HCT116 (cell line): ENCODE measurements at regions not wholly inside any gene's neighbourhood (a gene's known extent, or its start where the extent isn't known, plus 50 kb on each side); places are given as distances from the start of the nearest gene placed in this dataset.
"Not testable (repeated sequence)": the region's sequence is repeated elsewhere in the genome, so short reads cannot be mapped to it uniquely, and the experiment has no call there.

Source experiments
- ATAC-seq: fragments of 200-7000 bp; cut with Tn5 transposase; 2 replicates; pipeline ENCODE4 v1.9.1; 2020; ENCODE audit warnings: mild to moderate bottlenecking, moderate library complexity
- BruUV-seq: library from RNA; stranded (reverse); fragments of 400-500 nt; replicated peaks from 2 replicates; lab custom pipeline; 2021; lab: Mats Ljungman, UMichigan
- CTCF ChIA-PET: fragments of 300-600 bp; sonication (Branson Sonifier 250); formaldehyde crosslinking; loops from one replicate; lab custom pipeline; 2021; ENCODE audit warnings: antibody characterized with exemption; lab: Charles Lee
- POLR2A ChIA-PET: fragments of 300-600, 350-600 bp; sonication (Branson Sonifier 250); formaldehyde crosslinking; loops from one replicate; lab custom pipeline; 2021; ENCODE audit warnings: antibody characterized with exemption; lab: Charles Lee
- RAD21 ChIA-PET, 2 experiments: fragments of 300-600 bp; sonication (Branson Sonifier 250); formaldehyde crosslinking; loops; one replicate each; lab custom pipeline; 2023; ENCODE audit warnings: low total read pairs in 2 of 2; ENCODE audit not compliant: uncharacterized antibody in 2 of 2, unreplicated experiment in 2 of 2, low non-redundant PET in 1 of 2; lab: Charles Lee
- DNase-seq: peaks from one replicate; pipeline ENCODE4 v3.0.0-alpha.2; 2010; ENCODE audit warnings: low read depth, low spot score
- H2AFZ ChIP-seq: fragments of 200-600 bp; shearing (Covaris generic), sonication (generic); 2 replicates; pipeline ENCODE4 v1.6.1; 2017; ENCODE audit warnings: low read depth, mixed run types, mixed read lengths, antibody characterized with exemption, low read length; ENCODE audit not compliant: poor library complexity, severe bottlenecking
- H3K27ac ChIP-seq: 2 replicates; pipeline ENCODE4 v1.5.1; 2012; ENCODE audit warnings: low read depth, low read length
- H3K27me3 ChIP-seq: fragments of 200-600 bp; sonication (generic); 2 replicates; pipeline ENCODE4 v1.6.1; 2016; ENCODE audit warnings: mixed run types, low read length, mixed read lengths; ENCODE audit not compliant: insufficient read depth
- H3K36me3 ChIP-seq, 2 experiments: fragments of 200-500 bp in 1 of 2; fragments of 200-600 bp in 1 of 2; sonication (Bioruptor generic) in 1 of 2; sonication (generic) in 1 of 2; 2 replicates each; pipeline versions ENCODE4 v1.5.1 to v1.6.1; 2014 to 2016; ENCODE audit warnings: low read length in 2 of 2, inconsistent platforms in 1 of 2, mixed read lengths in 1 of 2, mixed run types in 1 of 2; ENCODE audit not compliant: insufficient read depth in 2 of 2, control insufficient read depth in 1 of 2
- H3K4me1 ChIP-seq, 2 experiments: fragments of 200-600 bp in 1 of 2; sonication (generic) in 1 of 2; 2 replicates each; pipeline versions ENCODE4 v1.5.1 to v1.6.1; 2012 to 2017; ENCODE audit warnings: low read length in 2 of 2, inconsistent platforms in 1 of 2, mild to moderate bottlenecking in 1 of 2, mixed read lengths in 1 of 2, mixed run types in 1 of 2, moderate library complexity in 1 of 2; ENCODE audit not compliant: insufficient read depth in 2 of 2, control insufficient read depth in 1 of 2
- H3K4me2 ChIP-seq: fragments of 200-600 bp; sonication (generic); 2 replicates; pipeline ENCODE4 v1.6.1; 2017; ENCODE audit warnings: mixed run types, low read length, mixed read lengths
- H3K4me3 ChIP-seq, 2 experiments: fragments of 200-600 bp in 1 of 2; sonication (generic) in 1 of 2; replicated peaks in 1 of 2; 2 replicates each; pipeline ENCODE4 v1.5.1; 2011 to 2016; ENCODE audit warnings: low read length in 2 of 2, control low read depth in 1 of 2, low read depth in 1 of 2, mild to moderate bottlenecking in 1 of 2, mixed read lengths in 1 of 2, mixed run types in 1 of 2
- H3K79me2 ChIP-seq: fragments of 200-600 bp; sonication (generic); 2 replicates; pipeline ENCODE4 v1.6.1; 2017; ENCODE audit warnings: mild to moderate bottlenecking, mixed run types, low read length, moderate library complexity, mixed read lengths; ENCODE audit not compliant: insufficient read depth
- H3K9ac ChIP-seq: fragments of 200-600 bp; sonication (generic); 2 replicates; pipeline ENCODE4 v1.6.1; 2016; ENCODE audit warnings: low read length, mixed read lengths
- H3K9me2 ChIP-seq: fragments of 200-600 bp; sonication (generic), shearing (Covaris generic); 2 replicates; pipeline ENCODE4 v1.6.1; 2017; ENCODE audit warnings: mixed run types, mild to moderate bottlenecking, moderate library complexity; ENCODE audit not compliant: insufficient read depth
- H3K9me3 ChIP-seq, 2 experiments: fragments of 200-500 bp in 1 of 2; fragments of 200-600 bp in 1 of 2; sonication (Bioruptor generic) in 1 of 2; sonication (generic) in 1 of 2; 2 replicates each; pipeline ENCODE4 v1.6.1; 2014 to 2017; ENCODE audit warnings: low read length in 2 of 2, mixed read lengths in 2 of 2, inconsistent platforms in 1 of 2, low read depth in 1 of 2, mild to moderate bottlenecking in 1 of 2, mixed run types in 1 of 2, moderate library complexity in 1 of 2; ENCODE audit not compliant: control insufficient read depth in 1 of 2, insufficient read depth in 1 of 2
- H4K20me1 ChIP-seq: fragments of 200-600 bp; sonication (generic), shearing (Covaris generic); 2 replicates; pipeline ENCODE4 v1.6.1; 2017; ENCODE audit warnings: mixed run types, mild to moderate bottlenecking, moderate library complexity; ENCODE audit not compliant: insufficient read depth
- CEBPB ChIP-seq: IDR thresholded peaks from 2 replicates; pipeline ENCODE4 v1.6.1; 2012; ENCODE audit warnings: low read depth
- EGR1 ChIP-seq: IDR thresholded peaks from 2 replicates; pipeline ENCODE4 v1.6.1; 2012; ENCODE audit warnings: low read depth
- POLR2A ChIP-seq: IDR thresholded peaks from 2 replicates; pipeline ENCODE4 v1.7.0; 2011; ENCODE audit warnings: borderline replicate concordance; ENCODE audit not compliant: insufficient read depth, insufficient read length; ENCODE audit errors: extremely low read depth
- SRF ChIP-seq: IDR thresholded peaks from 2 replicates; pipeline ENCODE4 v1.6.1; 2012; ENCODE audit warnings: low read depth
- TCF7L2 ChIP-seq: IDR thresholded peaks from 2 replicates; pipeline ENCODE4 v1.7.0; 2011; ENCODE audit warnings: borderline replicate concordance, inconsistent platforms; ENCODE audit not compliant: insufficient read depth, insufficient read length; ENCODE audit errors: extremely low read depth
- intact Hi-C: fragments of 100-400 bp; cut with micrococcal nuclease; formaldehyde crosslinking; loops from 2 replicates; pipeline ENCODE4 v1.10.0; 2022

DNA sequence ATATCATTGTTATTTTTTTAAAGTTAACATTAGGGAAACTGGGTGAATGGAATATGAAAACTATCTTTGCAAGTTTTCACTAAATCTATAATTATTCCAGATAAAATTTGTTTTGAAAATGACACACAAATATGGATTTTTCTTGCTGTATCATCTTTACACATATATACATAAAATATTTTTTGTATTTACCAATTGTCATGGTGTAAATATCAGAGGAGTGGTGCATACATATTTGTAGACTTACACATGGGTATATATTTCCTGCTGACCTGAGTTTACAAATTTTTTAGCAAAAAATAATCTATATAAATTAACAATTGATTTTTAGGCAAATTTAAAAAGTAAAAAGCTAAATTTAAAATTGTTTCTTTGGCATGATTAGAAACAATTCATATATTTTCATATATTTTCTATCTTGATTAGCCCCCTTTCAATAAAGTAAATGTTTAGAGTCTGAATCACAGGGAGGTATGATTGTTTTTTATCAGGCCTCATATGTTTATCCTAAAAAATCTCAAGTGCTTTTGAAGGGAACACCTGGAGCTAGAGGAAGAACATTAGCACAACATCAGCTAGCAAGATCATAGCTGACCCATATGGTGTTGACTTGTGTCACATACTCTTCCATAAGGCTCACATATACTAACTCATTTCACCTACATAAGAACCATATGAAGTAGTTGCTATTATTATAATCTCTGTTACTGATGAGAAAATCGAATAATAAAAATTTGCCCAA lies 671.8 kb upstream of the GJE1 start:
- Histone ChIP-seq H3K36me3 (no peaks in the 10 kb centered on the region), H3K4me3 (no peak overlapping the region), H4K20me1 (no peaks in the 10 kb centered on the region), H3K79me2 (no peaks in the 10 kb centered on the region), H3K9me3 (no peaks in the 10 kb centered on the region), H3K27ac (no peak overlapping the region), H2AFZ (no peak overlapping the region), H3K27me3 (no peaks in the 10 kb centered on the region), H3K9ac (no peak overlapping the region), H3K4me1 (no peaks in the 10 kb centered on the region), H3K9me2 (no peaks in the 10 kb centered on the region), H3K4me2 (no peak overlapping the region)
- ChIA-PET CTCF (no interaction called here), POLR2A (no interaction called here), RAD21 (no interaction called here)
- ATAC-seq (no peak), DNase-seq (no peak)
- BruUV-seq = no TSS peak
- intact Hi-C loops = no loop called here
- TF ChIP-seq EGR1 (no peak), CEBPB (no peak), SRF (no peak), TCF7L2 (no peak), POLR2A (no peak)

DNA sequence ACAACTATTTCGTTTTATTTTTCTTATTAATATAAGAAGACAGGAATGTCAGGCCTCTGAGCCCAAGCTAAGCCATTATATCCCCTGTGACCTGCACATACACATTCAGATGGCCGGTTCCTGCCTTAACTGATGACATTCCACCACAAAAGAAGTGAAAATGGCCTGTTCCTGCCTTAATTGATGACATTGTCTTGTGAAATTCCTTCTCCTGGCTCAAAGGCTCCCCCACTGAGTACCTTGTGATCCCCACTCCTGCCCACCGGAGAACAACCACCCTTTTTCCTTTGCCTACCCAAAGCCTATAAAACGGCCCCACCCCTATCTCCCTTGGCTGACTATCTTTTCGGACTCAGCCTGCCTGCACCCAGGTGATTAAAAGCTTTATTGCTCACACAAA lies 672.5 kb upstream of the GJE1 start:
- H3K9me3 ChIP-seq, H3K36me3 ChIP-seq, H3K9ac ChIP-seq, intact Hi-C loops, BruUV-seq, H2AFZ ChIP-seq, CTCF ChIA-PET, H3K27me3 ChIP-seq, H3K4me1 ChIP-seq, DNase-seq, H3K4me3 ChIP-seq, POLR2A ChIA-PET, H3K4me2 ChIP-seq, RAD21 ChIA-PET, H3K79me2 ChIP-seq, H3K9me2 ChIP-seq, ATAC-seq, H3K27ac ChIP-seq, H4K20me1 ChIP-seq: not testable (repeated sequence)

- H3K4me1 ChIP-seq, H3K9me2 ChIP-seq, H3K9me3 ChIP-seq, H4K20me1 ChIP-seq, H3K9ac ChIP-seq, H3K27ac ChIP-seq, H3K79me2 ChIP-seq, DNase-seq, POLR2A ChIA-PET, H3K27me3 ChIP-seq, H3K4me3 ChIP-seq, RAD21 ChIA-PET, H3K4me2 ChIP-seq, ATAC-seq, intact Hi-C loops, H2AFZ ChIP-seq, CTCF ChIA-PET, H3K36me3 ChIP-seq, BruUV-seq: not testable (repeated sequence)
Measured at GRCh38 chr6:141457984-141458383, 674.7 kb upstream of the GJE1 start.
